C4-2B (cell line): ENCODE measurements at regions not wholly inside any gene's neighbourhood (a gene's known extent, or its start where the extent isn't known, plus 50 kb on each side); places are given as distances from the start of the nearest gene placed in this dataset.
"Not testable (repeated sequence)": the region's sequence is repeated elsewhere in the genome, so short reads cannot be mapped to it uniquely, and the experiment has no call there.

Experiments used
- H3K27ac ChIP-seq: fragments of 450-650 bp; 2 replicates; pipeline ENCODE4 v1.5.1; 2017
- CTCF ChIP-seq: fragments of 450-650 bp; conservative IDR thresholded peaks from 2 replicates; pipeline ENCODE4 v1.5.1; 2017; ENCODE audit warnings: mild to moderate bottlenecking
- ZFX ChIP-seq: fragments of 450-650 bp; IDR thresholded peaks from 2 replicates; pipeline ENCODE4 v1.6.1; 2017

- no peak overlapping the region for H3K27ac ChIP-seq
- TF ChIP-seq ZFX: no peak
- no peak for TF ChIP-seq CTCF
Observed at GRCh38 chr3:67064105-67064504, 66.0 kb downstream of the KBTBD8 start.

GRCh38 chr3:67067251-67067650 is 69.1 kb downstream of the KBTBD8 start:
- TF ChIP-seq ZFX: no peak
- TF ChIP-seq CTCF: no peak
- H3K27ac ChIP-seq: no peak overlapping the region

GRCh38 chr3:67072640-67073039 is 74.5 kb downstream of the KBTBD8 start:
- H3K27ac ChIP-seq: not testable (repeated sequence)

- TF ChIP-seq ZFX (no peak), CTCF (no peak)
- no peak overlapping the region for H3K27ac ChIP-seq
Observed at GRCh38 chr3:67073812-67074211, 75.7 kb downstream of the KBTBD8 start.

- H3K27ac ChIP-seq: no peak overlapping the region
- no peak for TF ChIP-seq ZFX
Observed at GRCh38 chr3:67075295-67075694, 77.2 kb downstream of the KBTBD8 start.

GRCh38 chr3:67076607-67077006 is 78.5 kb downstream of the KBTBD8 start:
- no peak for TF ChIP-seq ZFX

GRCh38 chr3:67077656-67078055 is 79.5 kb downstream of the KBTBD8 start:
- TF ChIP-seq CTCF (no peak), ZFX (no peak)
- H3K27ac ChIP-seq: no peak overlapping the region

More at GRCh38 chr3:67076607-67077006, 78.5 kb downstream of the KBTBD8 start:
- H3K27ac ChIP-seq: no peak overlapping the region

- TF ChIP-seq CTCF (no peak), ZFX (no peak)
- no peak overlapping the region for H3K27ac ChIP-seq
Observed at GRCh38 chr3:67082533-67083024, 84.5 kb downstream of the KBTBD8 start.

GRCh38 chr3:67083277-67083676 is 85.2 kb downstream of the KBTBD8 start:
- H3K27ac ChIP-seq: no peak overlapping the region
- no peak for TF ChIP-seq ZFX
- TF ChIP-seq CTCF: no peak
